ENCODE measurements at regions not wholly inside any gene's neighbourhood (a gene's known extent, or its start where the extent isn't known, plus 50 kb on each side); places are given as distances from the start of the nearest gene placed in this dataset.

DNA sequence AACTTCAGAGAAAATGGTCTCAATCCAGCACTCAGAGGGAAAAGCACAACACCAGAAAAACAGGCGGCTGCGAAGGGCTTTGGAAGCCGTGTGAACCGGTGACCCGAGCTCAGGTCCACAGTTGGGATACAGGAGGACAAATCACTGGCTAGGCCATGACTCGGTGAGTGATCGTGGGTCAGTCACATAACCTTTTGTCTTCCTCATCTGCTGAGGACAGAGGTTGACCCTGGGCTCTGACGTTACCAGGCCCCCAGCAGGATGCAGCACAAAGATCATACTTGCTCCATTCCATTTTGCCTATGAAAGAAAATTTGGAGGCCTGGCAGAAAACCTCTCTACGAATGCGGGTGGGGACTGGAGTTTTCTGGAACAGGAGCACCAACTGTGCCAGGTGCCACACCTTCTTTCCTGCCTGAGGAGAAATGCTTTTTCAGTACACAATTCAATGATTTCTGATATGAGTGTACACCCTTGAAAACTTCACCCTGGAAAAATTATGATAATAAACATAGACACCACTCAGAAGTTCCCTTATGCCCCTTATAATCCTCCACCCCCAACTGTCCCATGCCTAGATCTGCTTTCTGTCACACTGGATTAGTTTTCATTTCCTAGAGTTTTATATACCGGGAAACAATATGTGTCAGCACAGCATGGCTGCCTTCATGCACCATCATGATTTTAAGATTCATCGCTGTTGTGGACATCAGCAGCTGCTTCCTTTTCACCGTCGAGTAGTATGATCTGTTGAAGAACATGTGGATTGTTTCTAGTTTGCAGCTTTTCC is 85.3 kb upstream of the RALGAPA2 start:
- WGBS, result 81% methylated on average over 14 of the region's 14 CpGs

GRCh38 chr20:20796766-20797440 is 84.5 kb upstream of the RALGAPA2 start:
- Histone ChIP-seq H3K18ac (ENCODE audit: low read depth in 1 of 2, low read length in 2 of 2) (no peak overlapping the region), H2AFZ (ENCODE audit: low read depth, low read length) (no peak overlapping the region), H2BK15ac (ENCODE audit: low read depth, poor library complexity, severe bottlenecking) (no peak overlapping the region), H3K4ac (ENCODE audit: low read depth in 1 of 2, low read length in 2 of 2) (no peak overlapping the region), H3K14ac (ENCODE audit: low read length in 2 of 2) (no peak overlapping the region), H3K9ac (ENCODE audit: low read length) (no peak overlapping the region), H2BK5ac (ENCODE audit: low read depth, low read length, poor library complexity, severe bottlenecking) (no peak overlapping the region), H2BK12ac (ENCODE audit: low read length in 2 of 2) (no peak overlapping the region), H3K27me3 (ENCODE audit: control insufficient read depth in 1 of 2, insufficient read depth in 1 of 2, low read length in 2 of 2) (no peaks in the 10 kb centered on the region), H3K23ac (ENCODE audit: low read length in 2 of 2) (no peak overlapping the region), H3K79me1 (replicated peaks; ENCODE audit: low read length, poor library complexity, severe bottlenecking) (no peaks in the 10 kb centered on the region), H4K8ac (ENCODE audit: low read length) (no peak overlapping the region), H3K4me3 (ENCODE audit: insufficient read depth in 1 of 2, low read depth in 1 of 2, low read length in 2 of 2) (no peak overlapping the region), H2BK120ac (ENCODE audit: low read depth, low read length) (no peak overlapping the region), H4K91ac (ENCODE audit: low read length) (no peak overlapping the region), H2AK5ac (ENCODE audit: low read length, severe bottlenecking) (no peak overlapping the region), H3K4me2 (ENCODE audit: low read length, poor library complexity, severe bottlenecking) (no peak overlapping the region), H3K27ac (ENCODE audit: low read length, poor library complexity, severe bottlenecking) (no peak overlapping the region), H3K36me3 (ENCODE audit: control insufficient read depth in 1 of 2, insufficient read depth in 2 of 2, low read depth in 1 of 2, low read length in 2 of 2) (no peaks in the 10 kb centered on the region), H3K4me1 (ENCODE audit: control insufficient read depth, insufficient read depth, low read depth, low read length) (no peaks in the 10 kb centered on the region), H3K9me3 (ENCODE audit: control insufficient read depth, low read length) (no peaks in the 10 kb centered on the region)
- 85% methylated on average over 18 of the region's 18 CpGs for WGBS
- DNase-seq, result no peak

More for the DNA sequence above, 85.3 kb upstream of the RALGAPA2 start:
- Histone ChIP-seq H3K4ac (ENCODE audit: low read depth in 1 of 2, low read length in 2 of 2) (no peak overlapping the region), H3K14ac (ENCODE audit: low read length in 2 of 2) (no peak overlapping the region), H3K27me3 (ENCODE audit: control insufficient read depth in 1 of 2, insufficient read depth in 1 of 2, low read length in 2 of 2) (no peaks in the 10 kb centered on the region), H2BK15ac (ENCODE audit: low read depth, poor library complexity, severe bottlenecking) (no peak overlapping the region), H3K9ac (ENCODE audit: low read length) (no peak overlapping the region), H3K4me2 (ENCODE audit: low read length, poor library complexity, severe bottlenecking) (no peak overlapping the region), H2AFZ (ENCODE audit: low read depth, low read length) (no peak overlapping the region), H3K4me3 (ENCODE audit: insufficient read depth in 1 of 2, low read depth in 1 of 2, low read length in 2 of 2) (no peak overlapping the region), H3K36me3 (ENCODE audit: control insufficient read depth in 1 of 2, insufficient read depth in 2 of 2, low read depth in 1 of 2, low read length in 2 of 2) (no peaks in the 10 kb centered on the region), H3K4me1 (ENCODE audit: control insufficient read depth, insufficient read depth, low read depth, low read length) (no peaks in the 10 kb centered on the region), H4K8ac (ENCODE audit: low read length) (no peak overlapping the region), H3K79me1 (replicated peaks; ENCODE audit: low read length, poor library complexity, severe bottlenecking) (no peaks in the 10 kb centered on the region), H2BK12ac (ENCODE audit: low read length in 2 of 2) (no peak overlapping the region), H3K23ac (ENCODE audit: low read length in 2 of 2) (no peak overlapping the region), H2AK5ac (ENCODE audit: low read length, severe bottlenecking) (no peak overlapping the region), H3K18ac (ENCODE audit: low read depth in 1 of 2, low read length in 2 of 2) (no peak overlapping the region), H4K91ac (ENCODE audit: low read length) (no peak overlapping the region), H3K9me3 (ENCODE audit: control insufficient read depth, low read length) (no peaks in the 10 kb centered on the region), H3K27ac (ENCODE audit: low read length, poor library complexity, severe bottlenecking) (no peak overlapping the region), H2BK120ac (ENCODE audit: low read depth, low read length) (no peak overlapping the region), H2BK5ac (ENCODE audit: low read depth, low read length, poor library complexity, severe bottlenecking) (no peak overlapping the region)
- DNase-seq, result no peak

GRCh38 chr20:20795721-20796120 is 83.3 kb upstream of the RALGAPA2 start:
- Histone ChIP-seq H3K27me3 (ENCODE audit: control insufficient read depth in 1 of 2, insufficient read depth in 1 of 2, low read length in 2 of 2) (no peaks in the 10 kb centered on the region), H2AK5ac (ENCODE audit: low read length, severe bottlenecking) (no peak overlapping the region), H3K9ac (ENCODE audit: low read length) (no peak overlapping the region), H2AFZ (ENCODE audit: low read depth, low read length) (no peak overlapping the region), H3K23ac (ENCODE audit: low read length in 2 of 2) (no peak overlapping the region), H3K27ac (ENCODE audit: low read length, poor library complexity, severe bottlenecking) (no peak overlapping the region), H3K18ac (ENCODE audit: low read depth in 1 of 2, low read length in 2 of 2) (no peak overlapping the region), H2BK5ac (ENCODE audit: low read depth, low read length, poor library complexity, severe bottlenecking) (no peak overlapping the region), H2BK120ac (ENCODE audit: low read depth, low read length) (no peak overlapping the region), H3K79me1 (replicated peaks; ENCODE audit: low read length, poor library complexity, severe bottlenecking) (no peaks in the 10 kb centered on the region), H4K91ac (ENCODE audit: low read length) (no peak overlapping the region), H2BK12ac (ENCODE audit: low read length in 2 of 2) (no peak overlapping the region), H3K4ac (ENCODE audit: low read depth in 1 of 2, low read length in 2 of 2) (no peak overlapping the region), H3K4me2 (ENCODE audit: low read length, poor library complexity, severe bottlenecking) (no peak overlapping the region), H3K36me3 (ENCODE audit: control insufficient read depth in 1 of 2, insufficient read depth in 2 of 2, low read depth in 1 of 2, low read length in 2 of 2) (no peaks in the 10 kb centered on the region), H4K8ac (ENCODE audit: low read length) (no peak overlapping the region), H3K14ac (ENCODE audit: low read length in 2 of 2) (no peak overlapping the region), H3K4me1 (ENCODE audit: control insufficient read depth, insufficient read depth, low read depth, low read length) (no peaks in the 10 kb centered on the region), H3K9me3 (ENCODE audit: control insufficient read depth, low read length) (no peaks in the 10 kb centered on the region), H2BK15ac (ENCODE audit: low read depth, poor library complexity, severe bottlenecking) (no peak overlapping the region), H3K4me3 (ENCODE audit: insufficient read depth in 1 of 2, low read depth in 1 of 2, low read length in 2 of 2) (no peak overlapping the region)
- DNase-seq, result no peak
- 76% methylated on average over 5 of the region's 5 CpGs for WGBS

DNA sequence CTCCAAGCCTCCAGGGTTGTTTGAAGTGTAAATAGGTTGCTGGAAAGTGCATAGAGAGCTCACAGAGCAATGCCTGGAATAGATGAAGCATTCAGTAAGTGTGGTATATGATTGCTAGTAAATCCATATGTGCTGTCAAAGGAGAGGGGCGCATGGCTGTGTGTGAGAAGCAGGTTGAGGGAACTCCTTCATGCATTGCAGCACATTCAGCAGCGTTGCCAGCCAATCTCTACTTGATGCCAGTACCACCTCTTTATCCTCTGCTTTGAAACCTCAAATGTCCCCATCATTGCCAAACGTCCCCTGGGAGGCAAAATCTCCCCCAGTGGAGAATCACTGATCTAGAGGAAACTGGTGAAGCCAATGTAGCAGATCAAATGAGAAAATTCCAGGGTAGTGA is 82.7 kb upstream of the RALGAPA2 start:
- Histone ChIP-seq H2BK12ac (ENCODE audit: low read length in 2 of 2) (no peak overlapping the region), H3K9ac (ENCODE audit: low read length) (no peak overlapping the region), H3K9me3 (ENCODE audit: control insufficient read depth, low read length) (no peaks in the 10 kb centered on the region), H3K4ac (ENCODE audit: low read depth in 1 of 2, low read length in 2 of 2) (no peak overlapping the region), H3K4me3 (ENCODE audit: insufficient read depth in 1 of 2, low read depth in 1 of 2, low read length in 2 of 2) (no peak overlapping the region), H3K4me2 (ENCODE audit: low read length, poor library complexity, severe bottlenecking) (no peak overlapping the region), H2AK5ac (ENCODE audit: low read length, severe bottlenecking) (no peak overlapping the region), H3K36me3 (ENCODE audit: control insufficient read depth in 1 of 2, insufficient read depth in 2 of 2, low read depth in 1 of 2, low read length in 2 of 2) (no peaks in the 10 kb centered on the region), H2AFZ (ENCODE audit: low read depth, low read length) (no peak overlapping the region), H3K4me1 (ENCODE audit: control insufficient read depth, insufficient read depth, low read depth, low read length) (no peaks in the 10 kb centered on the region), H2BK5ac (ENCODE audit: low read depth, low read length, poor library complexity, severe bottlenecking) (no peak overlapping the region), H4K8ac (ENCODE audit: low read length) (no peak overlapping the region), H3K14ac (ENCODE audit: low read length in 2 of 2) (no peak overlapping the region), H2BK120ac (ENCODE audit: low read depth, low read length) (no peak overlapping the region), H2BK15ac (ENCODE audit: low read depth, poor library complexity, severe bottlenecking) (no peak overlapping the region), H3K23ac (ENCODE audit: low read length in 2 of 2) (no peak overlapping the region), H4K91ac (ENCODE audit: low read length) (no peak overlapping the region), H3K27ac (ENCODE audit: low read length, poor library complexity, severe bottlenecking) (no peak overlapping the region), H3K79me1 (replicated peaks; ENCODE audit: low read length, poor library complexity, severe bottlenecking) (no peaks in the 10 kb centered on the region), H3K27me3 (ENCODE audit: control insufficient read depth in 1 of 2, insufficient read depth in 1 of 2, low read length in 2 of 2) (no peaks in the 10 kb centered on the region), H3K18ac (ENCODE audit: low read depth in 1 of 2, low read length in 2 of 2) (no peak overlapping the region)
- no peak for DNase-seq
- 67% methylated on average over 3 of the region's 3 CpGs for WGBS

All from mesenchymal stem cell (in vitro differentiated cells and primary cell).